ENCODE measurements at regions not wholly inside any gene's neighbourhood (a gene's known extent, or its start where the extent isn't known, plus 50 kb on each side); places are given as distances from the start of the nearest gene placed in this dataset.

- TF ChIP-seq, protein P1, sequence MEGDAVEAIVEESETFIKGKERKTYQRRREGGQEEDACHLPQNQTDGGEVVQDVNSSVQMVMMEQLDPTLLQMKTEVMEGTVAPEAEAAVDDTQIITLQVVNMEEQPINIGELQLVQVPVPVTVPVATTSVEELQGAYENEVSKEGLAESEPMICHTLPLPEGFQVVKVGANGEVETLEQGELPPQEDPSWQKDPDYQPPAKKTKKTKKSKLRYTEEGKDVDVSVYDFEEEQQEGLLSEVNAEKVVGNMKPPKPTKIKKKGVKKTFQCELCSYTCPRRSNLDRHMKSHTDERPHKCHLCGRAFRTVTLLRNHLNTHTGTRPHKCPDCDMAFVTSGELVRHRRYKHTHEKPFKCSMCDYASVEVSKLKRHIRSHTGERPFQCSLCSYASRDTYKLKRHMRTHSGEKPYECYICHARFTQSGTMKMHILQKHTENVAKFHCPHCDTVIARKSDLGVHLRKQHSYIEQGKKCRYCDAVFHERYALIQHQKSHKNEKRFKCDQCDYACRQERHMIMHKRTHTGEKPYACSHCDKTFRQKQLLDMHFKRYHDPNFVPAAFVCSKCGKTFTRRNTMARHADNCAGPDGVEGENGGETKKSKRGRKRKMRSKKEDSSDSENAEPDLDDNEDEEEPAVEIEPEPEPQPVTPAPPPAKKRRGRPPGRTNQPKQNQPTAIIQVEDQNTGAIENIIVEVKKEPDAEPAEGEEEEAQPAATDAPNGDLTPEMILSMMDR (IDR thresholded peaks at IDR 0.05; ENCODE audit: insufficient read depth, low read depth, low read length), result no peak
- no peak for TF ChIP-seq EZH2 (IDR thresholded peaks at IDR 0.05; ENCODE audit: insufficient read depth, low read length)
Observed at GRCh38 chr5:2101685-2102084, 219.0 kb upstream of the IRX4 start.

All from astrocyte (in vitro differentiated cells and primary cell).